Stimulated activated CD8-positive, alpha-beta memory T cell treated with anti-CD3 and anti-CD28 coated beads, Interleukin-12 subunit alpha, Interleukin-12 subunit beta, amount 100 ng/mL, for 24 hours (primary cell): ENCODE measurements at regions not wholly inside any gene's neighbourhood (a gene's known extent, or its start where the extent isn't known, plus 50 kb on each side); places are given as distances from the start of the nearest gene placed in this dataset.

ENCODE experiments used
- DNase-seq: peaks from one replicate; pipeline ENCODE4 v3.0.0-alpha.2; 2020; ENCODE audit errors: extremely low read depth

DNA sequence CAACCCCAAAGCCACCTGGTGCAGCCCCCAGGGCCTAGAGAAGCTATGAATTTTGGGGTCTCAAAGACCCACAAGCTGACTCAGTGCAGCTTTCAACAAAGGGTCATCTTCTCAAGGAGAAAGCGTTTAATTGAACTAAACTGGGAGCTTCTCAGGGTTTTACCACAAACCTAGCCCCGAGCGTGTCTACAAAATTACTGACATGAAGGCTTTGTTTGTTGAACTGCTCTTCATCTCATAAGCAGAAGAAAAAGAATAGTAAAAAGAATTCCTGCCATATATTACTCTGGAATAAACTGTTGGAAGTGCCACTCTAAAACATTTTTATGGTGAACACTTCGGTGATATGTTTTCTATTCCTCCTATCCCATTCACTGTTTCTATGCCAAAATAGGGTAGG, 50.8 kb upstream of the INCENP start:
- DNase-seq, result no peak

DNA sequence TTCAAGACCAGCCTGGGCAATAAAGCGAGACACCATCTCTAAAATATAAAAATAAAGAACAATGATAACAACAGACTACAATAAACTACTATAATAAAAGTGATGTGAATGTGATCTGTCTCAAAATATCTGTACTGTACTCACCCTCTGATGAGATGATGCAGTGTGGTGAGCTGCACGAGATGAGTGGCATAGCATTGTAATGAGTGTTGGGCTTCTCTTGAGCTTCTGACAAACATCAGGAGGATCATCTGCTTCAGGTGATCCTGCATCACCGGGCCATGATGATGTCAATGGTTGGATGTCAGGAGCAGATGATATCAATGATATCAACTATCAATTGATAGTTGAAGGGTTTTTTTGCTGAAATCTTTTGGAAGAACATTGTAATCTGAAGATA, 52.4 kb upstream of the INCENP start:
- DNase-seq, result no peak

DNA sequence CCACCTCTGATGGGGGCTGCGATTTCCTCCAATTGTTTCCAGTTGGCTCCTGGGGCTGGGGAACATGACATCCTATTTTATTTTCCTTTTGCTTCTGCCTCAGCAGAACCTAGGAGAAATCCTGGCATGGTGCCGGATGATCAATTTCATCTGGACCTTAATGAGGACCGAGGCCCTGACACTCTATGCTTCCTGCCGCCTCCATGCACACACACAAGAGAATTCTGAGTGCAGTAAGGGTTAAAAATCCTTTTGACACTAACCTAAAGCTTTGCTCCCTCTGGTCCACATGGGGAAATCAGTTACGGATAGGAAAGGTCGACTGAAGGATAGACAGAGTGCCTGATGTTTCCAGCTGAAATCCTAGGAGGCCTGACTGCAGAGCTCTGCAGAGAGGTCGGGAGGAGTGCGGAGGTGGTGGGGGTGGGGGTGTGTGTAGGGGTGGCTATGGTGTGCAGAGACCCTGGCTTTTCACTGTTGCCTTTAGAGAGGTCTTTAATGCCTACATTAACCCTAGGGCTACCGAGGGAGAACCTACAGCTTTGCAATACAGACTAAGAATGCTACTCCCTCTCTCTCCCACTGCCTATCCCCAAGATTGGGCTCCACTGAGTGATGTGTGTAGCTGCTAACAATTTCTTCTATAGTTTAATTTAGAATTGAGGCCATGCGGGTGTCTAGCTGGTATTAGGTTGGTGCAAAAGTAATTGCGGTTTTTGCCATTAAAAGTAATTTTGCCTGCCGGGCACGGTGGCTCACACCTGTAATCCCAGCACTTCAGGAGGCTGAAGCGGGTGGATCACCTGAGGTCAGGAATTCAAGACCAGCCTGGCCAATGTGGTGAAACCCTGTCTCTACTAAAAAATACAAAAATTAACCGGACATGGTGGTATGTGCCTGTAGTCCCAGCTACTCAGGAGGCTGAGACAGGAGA, 53.6 kb upstream of the INCENP start:
- DNase-seq, result no peak

DNA sequence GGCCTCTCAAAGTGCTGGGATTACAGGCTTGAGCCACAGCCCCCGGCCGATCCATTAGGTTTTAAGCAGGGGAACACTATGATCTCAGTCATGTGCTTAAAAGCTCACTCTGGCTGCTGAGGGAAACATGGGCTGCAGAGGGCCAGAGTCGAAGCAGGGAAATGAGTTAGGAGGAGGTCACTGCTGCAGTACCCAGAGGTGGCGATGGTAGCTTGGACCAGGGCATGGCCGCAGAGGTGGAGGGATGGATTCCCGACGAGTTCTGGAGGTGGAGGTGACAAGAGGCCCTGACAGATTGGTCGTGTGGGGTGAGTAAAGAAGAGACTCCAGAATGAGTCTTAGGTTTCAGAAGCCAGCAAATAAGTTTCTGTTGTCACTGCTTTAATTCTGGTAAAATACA, 54.4 kb upstream of the INCENP start:
- no peak for DNase-seq

DNA sequence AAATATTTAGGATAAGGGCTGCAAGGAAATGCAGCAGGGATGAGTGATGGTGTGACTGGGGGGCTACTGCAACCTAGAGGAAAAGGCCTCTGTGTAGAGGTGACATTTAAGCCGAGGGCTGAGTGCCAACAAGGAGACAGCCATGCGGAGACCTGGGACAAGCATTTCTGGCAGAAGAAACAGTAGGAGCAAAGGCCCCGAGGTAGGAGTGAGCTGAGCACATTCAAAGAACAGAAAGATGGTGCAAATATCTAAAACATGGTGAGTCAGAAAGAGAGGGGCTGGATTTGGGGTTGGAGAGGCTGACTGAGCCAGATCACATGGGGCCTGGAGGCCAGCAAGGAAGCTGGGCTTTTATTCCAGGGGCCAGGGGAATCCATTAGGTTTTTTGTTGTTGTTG, 55.1 kb upstream of the INCENP start:
- DNase-seq, result no peak

DNA sequence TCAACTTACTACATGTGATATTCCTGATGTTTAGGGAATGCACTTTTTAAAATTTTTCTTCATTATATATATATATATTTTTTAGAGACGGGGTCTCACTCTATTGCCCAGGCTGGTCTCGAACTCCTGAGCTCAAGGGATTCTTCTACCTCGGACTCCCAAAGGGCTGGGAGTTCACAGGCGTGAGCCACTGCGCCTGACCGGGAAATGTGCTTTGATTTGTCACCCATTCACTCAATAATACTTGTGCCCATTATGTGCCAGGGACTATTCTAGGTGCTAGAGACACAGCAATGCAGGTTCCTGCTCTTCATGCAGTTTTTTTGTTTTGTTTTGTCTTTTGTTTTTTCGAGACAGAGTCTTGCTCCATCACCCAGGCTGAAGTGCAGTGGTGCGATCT, 56.1 kb upstream of the INCENP start:
- DNase-seq, result no peak

DNA sequence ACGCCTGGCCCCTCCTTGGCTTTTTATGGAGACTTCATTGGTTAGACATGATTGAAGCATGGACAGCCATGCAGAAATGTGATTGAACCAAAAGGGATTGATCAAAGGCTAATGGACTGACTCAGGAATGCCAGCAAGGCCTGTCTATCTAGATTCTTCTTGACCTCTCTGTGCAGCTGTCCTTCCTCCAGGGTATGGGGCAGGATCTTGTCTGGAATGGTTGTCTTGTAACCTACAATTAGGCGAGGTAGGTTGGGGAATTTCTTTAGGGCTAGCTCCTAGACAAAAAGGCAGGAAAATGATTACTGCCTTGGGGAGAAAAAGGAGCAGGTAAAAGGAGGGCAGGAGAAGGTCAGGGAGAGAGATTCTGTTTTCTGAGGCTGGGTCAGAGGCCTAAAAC, 59.6 kb upstream of the INCENP start:
- DNase-seq, result no peak

DNA sequence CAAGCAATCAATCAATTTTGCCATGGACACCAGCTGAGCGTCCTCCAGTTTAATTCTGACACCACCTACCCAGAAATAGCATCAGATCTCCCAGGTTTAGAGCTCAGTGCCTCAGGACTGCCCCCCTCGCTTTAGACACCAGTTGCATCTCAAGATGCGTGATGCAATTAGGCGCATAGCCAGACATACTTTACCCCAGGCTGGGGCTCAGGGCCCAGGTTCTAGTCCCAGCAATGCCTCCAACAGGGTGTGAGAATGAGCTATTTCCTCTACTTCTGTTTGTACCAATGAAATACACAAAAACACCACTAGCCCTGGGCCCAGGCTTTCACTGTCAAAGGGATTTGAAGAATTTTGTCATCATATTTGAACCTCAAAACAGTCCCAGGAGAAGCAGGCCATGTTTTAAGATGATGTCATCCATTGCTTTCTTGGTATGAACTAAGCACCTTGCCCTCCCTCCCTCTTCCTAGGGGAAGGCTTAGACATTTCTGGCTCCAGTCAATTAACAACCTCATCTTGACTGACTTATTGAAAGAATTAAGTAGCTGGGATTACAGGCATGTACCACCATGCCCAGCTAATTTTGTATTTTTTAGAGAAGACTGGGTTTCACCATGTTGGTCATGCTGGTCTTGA, 61.5 kb upstream of the INCENP start:
- DNase-seq, result no peak

DNA sequence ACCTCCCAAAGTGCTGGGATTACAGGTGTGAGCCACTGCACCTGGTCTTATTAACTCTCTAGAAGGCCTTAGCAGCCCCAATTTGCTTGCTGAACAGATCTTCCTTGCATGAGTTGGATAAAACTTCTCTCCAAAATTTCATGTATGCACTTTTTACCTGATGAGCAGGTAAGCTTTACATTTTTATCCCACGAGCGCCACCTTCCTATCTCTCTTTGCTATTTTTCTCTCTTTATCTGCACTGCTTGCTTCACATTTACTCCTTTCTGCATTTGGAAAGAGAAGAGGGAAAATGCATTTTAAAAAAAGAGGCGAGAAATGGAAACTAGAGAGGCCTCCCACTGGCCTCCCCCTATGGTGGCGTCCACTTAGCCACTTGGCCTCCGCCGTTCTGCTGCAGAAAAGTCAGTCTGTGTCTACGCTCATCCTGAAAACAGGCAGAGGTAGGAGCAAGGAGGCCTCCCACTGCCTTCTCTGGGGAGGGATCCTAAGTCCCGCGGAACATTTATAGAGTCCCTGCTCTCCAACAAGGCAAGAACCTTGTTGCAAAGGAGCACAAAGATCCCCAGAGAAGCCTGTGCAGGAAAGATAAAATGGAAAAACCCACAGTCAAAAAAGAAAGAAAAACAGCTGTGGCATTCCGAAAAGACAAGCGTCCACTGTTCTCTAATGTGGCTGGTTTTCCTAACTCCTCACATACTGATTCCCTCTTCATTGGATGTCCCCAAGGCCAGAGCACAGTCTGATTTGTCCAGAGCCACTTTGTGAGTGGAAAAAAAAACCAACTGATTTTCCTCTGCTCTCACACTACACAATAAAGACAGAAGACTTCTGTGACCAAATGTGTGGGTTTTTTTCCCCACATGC, 62.2 kb upstream of the INCENP start:
- DNase-seq, result no peak

DNA sequence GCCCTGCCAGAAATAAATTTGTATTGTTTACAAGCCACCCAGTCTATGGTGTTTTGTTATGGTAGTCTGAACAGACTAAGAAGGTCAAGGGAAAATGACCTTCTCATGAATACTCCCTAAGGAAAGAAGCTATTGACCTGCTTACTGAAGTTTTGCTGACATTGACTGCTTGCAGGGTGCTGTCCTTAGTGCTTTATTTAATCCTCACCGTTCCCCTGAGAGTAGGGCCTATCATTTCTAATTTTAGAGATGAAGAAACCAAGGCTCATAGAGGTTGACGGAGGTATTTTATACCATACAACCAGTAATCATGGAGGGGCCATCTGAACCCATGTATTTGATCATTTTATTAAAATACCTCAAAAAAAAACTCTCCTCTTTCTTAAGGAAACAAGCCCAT, 66.7 kb upstream of the INCENP start:
- DNase-seq, result no peak

DNA sequence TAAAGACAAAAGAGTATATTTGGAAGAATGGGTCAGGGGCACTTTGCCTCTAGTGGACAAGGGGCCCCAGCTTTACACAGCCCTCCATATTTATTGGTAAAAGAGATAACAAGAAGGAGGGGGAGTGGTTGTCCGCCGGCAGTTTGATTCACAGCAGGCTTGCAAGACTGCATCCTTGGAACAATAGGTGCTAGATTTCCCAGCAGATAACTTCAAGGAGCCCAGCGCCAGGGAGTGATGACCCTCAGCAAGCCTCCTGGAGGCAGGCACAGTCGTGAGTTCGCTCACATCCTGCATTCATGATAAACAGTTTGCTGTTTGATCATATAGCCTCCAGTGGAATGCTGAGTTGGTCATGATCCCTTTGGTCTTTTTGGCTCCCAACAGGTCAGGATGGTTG, 67.8 kb upstream of the INCENP start:
- DNase-seq, result no peak

DNA sequence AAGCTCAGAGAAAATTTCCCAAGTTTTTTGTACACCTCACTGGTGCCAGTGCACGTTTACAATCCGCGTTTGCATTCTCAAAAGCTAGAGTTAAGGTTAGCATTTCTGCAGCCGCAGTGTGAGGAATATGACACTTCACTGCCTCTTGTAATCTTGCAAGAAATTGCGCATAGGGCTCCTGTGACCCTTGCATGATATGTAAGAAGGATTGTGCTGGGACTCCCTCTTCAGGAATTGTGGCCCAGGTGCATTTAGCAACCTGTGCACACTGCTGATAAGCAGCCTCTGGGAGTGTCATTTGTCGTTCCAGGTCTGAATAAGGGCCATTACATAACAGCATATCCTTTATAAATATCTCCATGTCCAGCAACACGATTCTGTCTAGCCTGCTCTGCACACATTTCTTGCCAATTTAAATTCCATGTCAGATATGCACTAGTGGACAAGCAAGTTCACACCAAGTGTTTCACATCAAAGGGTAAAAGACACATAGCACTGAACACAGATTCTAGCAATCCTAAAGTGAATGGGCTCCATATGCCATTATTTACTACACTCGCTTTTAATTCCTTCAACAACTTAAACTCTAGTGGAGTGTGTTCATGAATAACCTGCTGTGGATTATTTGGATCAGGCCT, 69.2 kb upstream of the INCENP start:
- DNase-seq, result no peak

DNA sequence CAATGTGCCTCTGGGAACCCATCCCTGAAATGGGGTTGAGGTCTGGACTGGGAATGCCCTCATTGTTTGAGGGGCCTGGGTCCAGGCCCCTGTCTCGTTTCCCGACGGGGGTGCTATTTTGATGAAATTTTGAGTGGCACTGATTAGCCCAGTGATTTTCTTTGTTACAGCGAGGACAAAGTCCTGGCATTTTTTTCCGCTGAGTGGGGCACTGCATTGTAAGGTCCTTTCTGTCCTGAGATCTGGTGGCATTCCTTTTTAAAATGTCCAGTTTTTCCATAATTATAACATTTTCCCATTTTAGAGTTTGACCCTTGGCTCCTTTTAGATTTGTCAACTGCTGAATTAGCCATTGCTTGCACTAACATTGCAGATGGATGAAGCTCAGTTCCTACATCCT, 69.7 kb upstream of the INCENP start:
- DNase-seq, result no peak

DNA sequence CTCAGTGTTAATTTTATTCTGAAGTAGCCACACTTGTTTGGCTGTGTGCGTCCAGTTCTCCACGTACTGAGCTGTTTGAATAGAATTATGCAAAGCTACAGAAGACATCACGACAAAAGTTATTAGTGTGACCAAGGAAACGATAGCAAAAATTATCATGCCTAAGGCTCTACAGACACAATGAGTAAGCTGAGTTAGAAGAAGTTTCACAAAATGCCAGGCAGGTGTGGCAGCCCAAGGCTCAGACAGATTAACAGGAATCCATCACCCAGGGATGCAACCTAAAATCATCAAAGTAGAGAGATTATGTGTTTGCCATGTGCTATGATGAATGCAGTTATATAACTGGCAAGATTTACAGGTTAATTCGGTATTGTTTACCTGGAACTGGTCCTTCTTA, 73.1 kb upstream of the INCENP start:
- DNase-seq, result no peak

DNA sequence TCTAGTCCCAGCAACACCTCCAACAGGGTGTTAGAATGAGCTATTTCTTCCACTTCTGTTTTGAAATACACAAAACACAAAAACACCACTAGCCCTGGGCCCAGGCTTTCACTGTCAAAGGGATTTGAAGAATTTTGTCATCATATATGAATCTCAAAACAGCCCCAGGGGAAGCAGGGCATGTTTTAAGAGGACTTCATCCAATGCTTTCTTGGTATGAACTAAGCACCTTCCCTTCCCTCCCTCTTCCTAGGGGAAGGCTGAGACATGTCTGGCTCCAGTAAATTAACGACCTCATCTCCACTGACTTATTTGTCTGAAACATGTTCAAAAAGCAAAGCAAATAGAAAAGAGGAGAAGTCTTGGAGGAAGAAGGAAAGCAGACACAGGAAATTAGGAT, 75.7 kb upstream of the INCENP start:
- no peak for DNase-seq

DNA sequence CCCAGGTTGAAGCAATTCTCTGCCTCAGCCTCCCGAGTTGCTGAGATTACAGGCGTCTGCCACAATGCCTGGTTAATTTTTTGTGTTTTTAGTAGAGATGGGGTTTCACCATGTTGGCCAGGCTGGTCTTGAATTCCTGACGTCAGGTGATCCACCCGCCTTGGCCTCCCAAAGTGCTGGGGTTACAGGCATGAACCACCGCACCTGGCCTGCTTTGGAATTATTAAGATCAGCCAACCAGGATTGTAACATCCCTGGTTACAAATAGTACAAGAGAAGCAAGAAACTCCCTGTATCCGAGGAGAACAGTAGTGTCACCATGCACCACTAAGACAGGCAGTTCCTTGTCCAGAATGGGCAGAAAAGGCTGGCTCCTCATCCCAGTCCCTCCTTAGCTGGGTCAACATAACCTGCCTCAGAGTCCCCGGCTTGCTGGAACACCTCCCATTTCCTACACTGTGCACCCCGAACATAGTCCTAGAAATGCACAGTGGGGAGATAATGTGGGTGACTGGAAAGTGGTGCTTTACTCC, 77.2 kb upstream of the INCENP start:
- no peak for DNase-seq

DNA sequence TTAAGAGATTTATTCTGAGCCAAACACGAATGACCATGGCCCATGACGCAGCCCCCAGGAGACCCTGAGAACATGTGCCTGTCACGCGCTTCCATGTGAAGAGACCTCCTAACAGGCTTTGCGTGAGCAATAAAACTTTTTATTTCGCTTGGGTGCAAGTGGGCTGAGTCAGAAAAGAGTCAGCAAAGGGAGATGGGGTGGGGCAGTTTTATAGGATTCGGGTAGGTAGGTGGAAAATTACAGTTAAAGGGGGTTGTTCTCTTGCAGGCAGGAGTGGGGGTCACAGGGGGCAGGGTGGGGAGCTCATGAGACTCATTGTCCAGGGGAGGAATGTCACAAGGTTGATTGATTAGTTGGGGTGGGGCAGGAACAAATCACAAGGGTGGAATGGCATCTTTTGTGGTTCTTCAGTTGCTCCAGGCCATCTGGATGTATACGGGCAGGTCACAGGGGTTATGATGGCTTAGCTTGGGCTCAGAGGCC, 77.2 kb upstream of the FTH1 start:
- no peak for DNase-seq

DNA sequence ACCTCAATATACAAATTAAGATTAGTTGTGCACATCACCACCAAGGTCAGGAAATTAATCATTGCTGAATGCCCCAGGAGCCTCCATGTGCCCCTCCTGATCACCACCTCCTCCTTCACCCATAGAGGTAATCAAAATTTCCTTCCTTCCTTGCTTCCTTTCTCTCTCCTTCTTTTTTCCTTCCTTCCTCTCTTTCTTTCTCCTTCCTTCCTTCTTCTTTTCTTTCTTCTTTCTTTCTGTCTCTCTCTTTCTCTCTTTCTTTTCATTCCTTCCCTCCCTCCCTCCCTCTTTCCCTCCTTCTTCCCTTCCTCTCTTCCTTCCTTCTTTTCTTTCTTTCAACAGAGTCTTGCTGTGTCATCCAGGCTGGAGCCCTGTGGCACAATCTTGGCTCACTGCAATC, 67.9 kb upstream of the FTH1 start:
- DNase-seq, result no peak

DNA sequence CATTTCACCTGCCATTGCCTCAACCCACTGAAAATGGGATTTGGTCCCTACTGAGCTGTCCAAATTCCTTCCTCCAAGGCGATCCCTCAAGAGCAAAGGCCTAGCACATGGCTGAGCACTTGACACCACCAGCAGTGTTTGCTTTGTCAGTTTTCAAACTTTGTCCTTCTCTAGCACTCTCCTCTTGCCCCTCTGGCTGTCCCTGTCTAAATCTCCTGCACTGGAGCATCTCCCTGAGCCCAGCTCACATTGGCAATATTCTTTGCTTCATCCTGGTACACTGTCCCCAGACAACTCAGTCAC, 66.6 kb upstream of the FTH1 start:
- DNase-seq, result no peak

DNA sequence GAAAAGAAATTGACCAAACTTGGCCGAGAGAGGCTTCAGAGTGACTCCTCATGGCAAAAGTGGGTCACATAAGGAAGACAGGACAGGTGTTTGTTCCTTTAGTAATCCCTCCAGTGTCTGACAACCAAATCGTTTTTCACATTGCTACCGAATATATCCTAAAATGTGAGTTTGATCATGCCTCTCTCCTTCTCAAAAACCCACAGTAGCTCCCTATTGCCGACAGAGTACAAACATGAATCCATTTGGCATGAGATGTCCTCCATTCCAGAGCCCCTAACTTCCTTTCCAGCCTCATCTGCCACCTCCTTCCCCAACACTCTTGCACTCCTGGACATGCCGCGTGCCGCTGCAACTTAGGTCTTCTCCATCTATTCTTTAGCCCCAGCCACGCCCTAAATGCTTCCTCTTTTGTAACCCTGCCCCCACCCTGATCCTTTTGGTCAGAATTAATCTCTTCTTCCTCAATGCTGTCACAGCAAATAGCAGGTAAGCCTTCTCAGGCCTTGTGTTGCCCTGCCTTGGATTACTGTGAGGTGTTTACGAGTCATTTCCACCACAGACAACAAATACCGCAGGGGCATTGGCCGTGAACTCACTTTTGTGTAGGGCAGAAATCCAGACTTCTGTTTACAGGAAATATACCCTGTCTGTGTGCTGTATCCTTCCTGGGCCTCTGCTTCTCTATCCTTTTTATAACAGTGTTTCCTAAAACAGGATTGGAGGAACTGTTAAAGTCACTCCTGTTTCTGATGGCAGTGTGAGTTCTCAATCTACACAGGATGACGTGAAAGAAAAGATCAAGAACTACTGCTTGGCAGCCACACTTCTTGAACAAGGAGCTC, 66.0 kb upstream of the FTH1 start:
- DNase-seq, result no peak
